Natural killer cell treated with Interleukin-12 subunit alpha and Interleukin-12 subunit beta and Interleukin-15 and Interleukin-18, amount 100 ng/mL, for 72 hours (primary cell): ENCODE measurements at regions not wholly inside any gene's neighbourhood (a gene's known extent, or its start where the extent isn't known, plus 50 kb on each side); places are given as distances from the start of the nearest gene placed in this dataset.

Experiments
- ATAC-seq, 2 donors: fragments of 150-1000 bp; cut with Tn5 transposase in 1 of 2; sonication (Bioruptor Pico), chemical (Tn5 transposase) in 1 of 2; 2 replicates each; pipeline ENCODE4 v1.10.0; 2021
- DNase-seq: peaks from one replicate; pipeline ENCODE4 v3.0.0; 2022; ENCODE audit warnings: low spot score
- H3K27ac Mint-ChIP-seq, 2 donors: 1 replicate in 1 of 2; 2 replicates in 1 of 2; pipeline ENCODE4 v1.8.0; 2022; ENCODE audit warnings: mixed read lengths in 2 of 2, mild to moderate bottlenecking in 1 of 2, moderate library complexity in 1 of 2
- H3K27me3 Mint-ChIP-seq, 2 donors: 1 replicate in 1 of 2; 2 replicates in 1 of 2; pipeline ENCODE4 v1.8.0; 2022; ENCODE audit warnings: mixed read lengths in 2 of 2
- H3K36me3 Mint-ChIP-seq: one replicate; pipeline ENCODE4 v1.8.0; 2022; ENCODE audit warnings: mixed read lengths
- H3K4me1 Mint-ChIP-seq, 2 donors: 1 replicate in 1 of 2; 2 replicates in 1 of 2; pipeline ENCODE4 v1.8.0; 2022; ENCODE audit warnings: low read depth in 2 of 2, mixed read lengths in 2 of 2, mild to moderate bottlenecking in 1 of 2
- H3K4me3 Mint-ChIP-seq: one replicate; pipeline ENCODE4 v1.8.0; 2022; ENCODE audit warnings: mixed read lengths
- H3K9me3 Mint-ChIP-seq: 2 replicates; pipeline ENCODE4 v1.8.0; 2022; ENCODE audit warnings: mixed read lengths

DNA sequence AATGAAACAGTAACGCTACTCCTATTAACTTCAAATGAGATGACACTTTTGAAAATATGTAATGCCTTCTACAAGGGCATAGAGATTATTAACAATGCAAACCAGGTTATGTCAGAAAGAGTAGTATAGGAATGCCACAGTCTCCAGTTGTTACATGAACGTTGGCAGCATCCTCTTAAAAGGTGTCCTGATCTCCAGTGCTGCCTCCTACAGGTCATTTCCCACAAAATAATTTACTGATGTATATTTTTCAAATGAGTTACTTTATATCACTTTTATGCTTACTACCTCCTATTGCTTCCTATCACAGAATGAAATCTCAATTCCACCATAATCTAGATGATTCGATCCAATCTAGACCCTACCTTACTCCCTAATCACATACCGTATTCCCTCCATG lies 195.2 kb upstream of the EPHA5 start:
- Mint-ChIP-seq H3K4me3 (no peak overlapping the region), H3K4me1 (no peaks in the 10 kb centered on the region), H3K27ac (no peak overlapping the region), H3K27me3 (no peaks in the 10 kb centered on the region), H3K36me3 (no peaks in the 10 kb centered on the region), H3K9me3 (peaks cover 22% of the 10 kb centered on the region)
- ATAC-seq (no peak), DNase-seq (no peak)

DNA sequence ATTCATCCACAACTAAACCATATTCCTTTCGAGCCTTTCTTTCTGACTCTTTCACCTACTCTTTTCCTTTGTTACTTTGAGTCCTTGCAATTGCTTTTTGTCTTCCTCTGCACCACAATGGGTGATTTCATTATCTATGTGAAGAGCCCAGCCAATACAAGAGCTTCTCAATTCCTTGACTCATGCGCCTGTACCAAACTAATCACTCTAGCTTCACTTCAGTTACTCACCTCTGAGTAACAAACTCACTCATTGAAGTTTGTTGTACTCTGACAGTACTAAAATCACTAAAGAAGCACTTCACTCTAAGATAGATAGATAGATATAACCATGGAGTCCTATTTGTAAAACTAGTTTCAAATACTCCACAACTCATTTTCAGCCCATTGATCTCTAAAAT lies 191.7 kb upstream of the EPHA5 start:
- H3K27me3 Mint-ChIP-seq: no peaks in the 10 kb centered on the region
- no peak overlapping the region for H3K4me3 Mint-ChIP-seq
- DNase-seq (no peak), ATAC-seq (no peak)
- no peaks in the 10 kb centered on the region for H3K36me3 Mint-ChIP-seq
- H3K27ac Mint-ChIP-seq: no peak overlapping the region
- peaks cover 22% of the 10 kb centered on the region for H3K9me3 Mint-ChIP-seq
- H3K4me1 Mint-ChIP-seq: no peaks in the 10 kb centered on the region

DNA sequence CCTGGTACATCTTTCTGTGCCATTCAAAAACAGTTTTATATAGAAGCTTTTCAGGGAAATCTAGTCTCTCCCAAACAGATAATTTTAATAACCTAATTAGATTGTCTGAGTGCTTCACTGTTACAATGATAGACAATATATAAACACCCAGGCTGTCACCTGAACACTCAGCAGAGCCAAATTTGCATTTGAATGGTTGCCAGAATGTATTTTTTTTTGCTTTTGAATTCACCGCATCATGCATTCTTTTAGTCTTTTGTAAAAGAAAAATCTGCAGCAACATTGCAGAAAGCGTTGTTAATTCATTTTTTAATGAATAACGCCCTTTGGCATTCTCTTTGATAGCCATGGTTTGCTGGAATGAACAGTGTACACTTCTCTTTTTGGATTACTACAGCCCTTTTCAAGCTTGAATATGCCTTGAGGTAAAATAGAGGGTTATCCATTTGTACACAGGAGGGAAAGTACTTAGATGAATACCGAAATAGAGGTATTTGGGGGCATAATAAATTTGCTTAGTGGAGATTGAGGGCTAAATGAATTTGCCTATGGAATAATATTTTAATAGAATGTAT lies 175.0 kb upstream of the EPHA5 start:
- Mint-ChIP-seq H3K27ac (no peak overlapping the region), H3K36me3 (no peaks in the 10 kb centered on the region), H3K4me3 (no peak overlapping the region), H3K9me3 (peaks cover 8% of the 10 kb centered on the region), H3K4me1 (no peaks in the 10 kb centered on the region), H3K27me3 (no peaks in the 10 kb centered on the region)
- ATAC-seq (no peak), DNase-seq (no peak)

- H3K36me3 Mint-ChIP-seq: no peaks in the 10 kb centered on the region
- no peaks in the 10 kb centered on the region for H3K27me3 Mint-ChIP-seq
- DNase-seq: no peak
- no peak overlapping the region for H3K4me3 Mint-ChIP-seq
- peaks cover 6% of the 10 kb centered on the region for H3K9me3 Mint-ChIP-seq
- no peak overlapping the region for H3K27ac Mint-ChIP-seq
- no peak for ATAC-seq
- H3K4me1 Mint-ChIP-seq: no peaks in the 10 kb centered on the region
These were observed 169.1 kb upstream of the EPHA5 start for GRCh38 chr4:65839164-65839931.

DNA sequence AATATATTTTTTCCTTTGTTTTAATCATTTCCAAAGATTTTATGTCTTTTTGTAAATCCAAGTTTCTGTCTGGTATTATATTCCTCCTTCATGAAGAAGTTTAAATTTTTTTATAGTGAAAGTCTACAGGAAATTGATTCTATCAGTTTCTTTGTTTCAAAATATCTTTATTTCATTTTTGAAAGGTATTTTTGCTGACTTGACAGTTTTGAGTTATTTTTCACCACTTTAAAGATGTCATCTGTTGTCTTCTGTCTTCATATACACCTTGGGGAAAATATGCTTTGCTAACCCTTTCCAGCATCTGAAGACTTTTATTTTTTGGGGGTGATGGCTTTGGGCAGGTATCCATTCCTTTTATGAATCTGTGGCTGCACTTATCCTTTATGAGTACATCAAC lies 164.4 kb upstream of the EPHA5 start:
- no peak overlapping the region for H3K27ac Mint-ChIP-seq
- no peak overlapping the region for H3K4me3 Mint-ChIP-seq
- H3K9me3 Mint-ChIP-seq: peaks cover 9% of the 10 kb centered on the region
- ATAC-seq (no peak), DNase-seq (no peak)
- no peaks in the 10 kb centered on the region for H3K4me1 Mint-ChIP-seq
- H3K36me3 Mint-ChIP-seq: no peaks in the 10 kb centered on the region
- no peaks in the 10 kb centered on the region for H3K27me3 Mint-ChIP-seq

DNA sequence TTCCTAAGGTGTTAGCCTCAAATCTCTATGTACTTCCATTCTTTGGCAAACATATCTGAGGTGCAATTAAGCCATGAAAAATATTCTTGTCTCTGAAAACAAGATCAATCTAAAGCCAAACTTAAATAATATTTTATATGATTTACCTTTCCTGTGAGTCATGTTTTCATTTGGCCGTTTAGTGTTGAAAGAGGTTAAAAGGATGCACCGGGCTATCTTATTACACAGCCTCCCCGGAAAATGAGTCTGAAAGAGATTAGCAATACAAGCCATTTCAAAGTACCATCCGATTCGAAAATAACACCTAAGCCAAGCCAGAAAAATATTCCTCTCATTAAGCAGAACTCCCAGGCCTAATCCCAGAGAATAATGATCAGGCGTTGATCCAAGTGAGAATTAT lies 161.5 kb upstream of the EPHA5 start:
- Mint-ChIP-seq H3K4me3 (no peak overlapping the region), H3K4me1 (no peaks in the 10 kb centered on the region), H3K9me3 (peaks cover 18% of the 10 kb centered on the region), H3K27me3 (no peaks in the 10 kb centered on the region), H3K27ac (no peak overlapping the region), H3K36me3 (no peaks in the 10 kb centered on the region)
- DNase-seq: no peak
- ATAC-seq: no peak

GRCh38 chr4:65825116-65825753 lies 154.9 kb upstream of the EPHA5 start:
- Mint-ChIP-seq H3K4me3 (no peak overlapping the region), H3K27ac (no peak overlapping the region), H3K4me1 (no peaks in the 10 kb centered on the region), H3K27me3 (no peaks in the 10 kb centered on the region), H3K9me3 (peaks cover 20% of the 10 kb centered on the region), H3K36me3 (peaks cover 4% of the 10 kb centered on the region)
- DNase-seq (no peak), ATAC-seq (no peak)

DNA sequence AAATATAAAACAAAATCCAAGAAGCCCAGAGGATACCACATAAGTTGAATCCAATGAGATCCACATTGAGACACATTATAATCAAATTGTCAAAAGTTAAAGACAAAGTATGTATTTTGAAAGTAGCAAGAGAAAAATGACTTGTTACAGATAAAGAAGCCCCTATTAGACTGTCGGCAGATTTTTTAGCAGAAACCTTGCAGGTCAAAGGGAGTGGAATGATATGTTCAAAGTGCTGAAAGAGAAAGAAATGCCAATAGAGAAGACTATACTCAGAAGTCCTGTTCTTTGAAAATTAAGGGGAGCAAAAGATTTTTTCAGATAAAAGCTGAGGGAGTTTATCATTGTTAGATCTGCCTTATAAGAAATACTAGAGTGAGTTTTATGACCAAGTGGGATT lies 148.9 kb upstream of the EPHA5 start:
- Mint-ChIP-seq H3K4me3 (no peak overlapping the region), H3K27me3 (no peaks in the 10 kb centered on the region), H3K9me3 (peaks cover 22% of the 10 kb centered on the region), H3K36me3 (peaks cover 7% of the 10 kb centered on the region), H3K27ac (no peak overlapping the region), H3K4me1 (no peaks in the 10 kb centered on the region)
- ATAC-seq: no peak
- no peak for DNase-seq

GRCh38 chr4:65805936-65806335 lies 135.6 kb upstream of the EPHA5 start:
- Mint-ChIP-seq H3K9me3 (peaks cover 11% of the 10 kb centered on the region), H3K27ac (no peak overlapping the region), H3K27me3 (no peaks in the 10 kb centered on the region), H3K4me3 (no peak overlapping the region), H3K4me1 (no peaks in the 10 kb centered on the region), H3K36me3 (peaks cover 5% of the 10 kb centered on the region)
- no peak for DNase-seq
- ATAC-seq: no peak

- peaks cover 10% of the 10 kb centered on the region for H3K9me3 Mint-ChIP-seq
- H3K4me1 Mint-ChIP-seq: no peaks in the 10 kb centered on the region
- no peaks in the 10 kb centered on the region for H3K36me3 Mint-ChIP-seq
- DNase-seq (no peak), ATAC-seq (no peak)
- no peaks in the 10 kb centered on the region for H3K27me3 Mint-ChIP-seq
- H3K4me3 Mint-ChIP-seq: no peak overlapping the region
- no peak overlapping the region for H3K27ac Mint-ChIP-seq
These were observed 129.2 kb upstream of the EPHA5 start for GRCh38 chr4:65799513-65799912.

DNA sequence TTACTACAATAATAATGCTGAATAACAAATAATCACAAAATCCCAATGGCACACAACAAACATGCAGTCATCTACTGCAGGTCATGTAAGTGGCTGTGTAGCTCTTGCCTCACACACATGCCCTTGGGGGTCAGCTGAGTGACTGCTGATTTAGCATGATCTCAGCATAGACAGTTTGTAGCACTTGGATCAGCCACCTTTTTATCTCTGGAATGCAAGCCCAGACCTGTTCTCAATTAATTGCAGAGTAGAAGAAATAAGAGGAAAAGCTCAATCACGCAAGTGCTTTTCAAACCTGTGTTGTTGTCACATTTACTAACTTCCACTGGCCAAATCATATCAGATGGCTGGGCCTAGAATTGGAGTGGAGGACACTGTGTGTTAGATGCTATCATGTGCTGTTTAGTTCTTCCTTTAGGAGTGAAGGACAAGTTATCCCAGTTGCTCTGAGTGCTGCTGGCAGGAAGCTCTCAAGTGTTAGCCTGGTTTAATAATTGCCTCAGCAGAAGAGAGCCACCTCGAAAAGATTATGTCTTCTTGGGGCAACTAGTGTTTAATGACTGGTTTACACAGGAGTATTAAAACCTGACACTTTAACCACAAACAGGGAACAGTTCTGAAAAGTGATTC lies 128.3 kb upstream of the EPHA5 start:
- Mint-ChIP-seq H3K27me3 (no peaks in the 10 kb centered on the region), H3K27ac (no peak overlapping the region)

GRCh38 chr4:65791812-65792308 lies 121.6 kb upstream of the EPHA5 start:
- H3K9me3 Mint-ChIP-seq: peaks cover 20% of the 10 kb centered on the region
- no peak for ATAC-seq

More for the DNA sequence above, 128.3 kb upstream of the EPHA5 start:
- peaks cover 5% of the 10 kb centered on the region for H3K36me3 Mint-ChIP-seq
- no peaks in the 10 kb centered on the region for H3K4me1 Mint-ChIP-seq
- ATAC-seq (no peak), DNase-seq (no peak)
- H3K9me3 Mint-ChIP-seq: peaks cover 13% of the 10 kb centered on the region
- H3K4me3 Mint-ChIP-seq: no peak overlapping the region

GRCh38 chr4:65791111-65791811 lies 121.0 kb upstream of the EPHA5 start:
- DNase-seq (no peak), ATAC-seq (no peak)
- Mint-ChIP-seq H3K4me3 (no peak overlapping the region), H3K27ac (no peak overlapping the region), H3K27me3 (no peaks in the 10 kb centered on the region), H3K36me3 (peaks cover 6% of the 10 kb centered on the region), H3K9me3 (peaks cover 20% of the 10 kb centered on the region), H3K4me1 (no peaks in the 10 kb centered on the region)

More at GRCh38 chr4:65791812-65792308, 121.6 kb upstream of the EPHA5 start:
- H3K27me3 Mint-ChIP-seq: no peaks in the 10 kb centered on the region
- no peaks in the 10 kb centered on the region for H3K4me1 Mint-ChIP-seq
- no peak for DNase-seq
- peaks cover 6% of the 10 kb centered on the region for H3K36me3 Mint-ChIP-seq
- no peak overlapping the region for H3K4me3 Mint-ChIP-seq
- H3K27ac Mint-ChIP-seq: no peak overlapping the region
